CD4-positive, alpha-beta T cell treated with Interleukin-17A for 4 hours (primary cell): ENCODE measurements at regions not wholly inside any gene's neighbourhood (a gene's known extent, or its start where the extent isn't known, plus 50 kb on each side); places are given as distances from the start of the nearest gene placed in this dataset.

Experiments
- DNase-seq: peaks from one replicate; pipeline ENCODE4 v3.0.0-alpha.2; 2020; ENCODE audit warnings: mixed read lengths

GRCh38 chr6:1144842-1145767 is 166.8 kb upstream of the FOXQ1 start:
- no peak for DNase-seq

- no peak for DNase-seq
Measured at GRCh38 chr6:1143655-1144054, 168.2 kb upstream of the FOXQ1 start.

GRCh38 chr6:1139155-1139890 is 172.6 kb upstream of the FOXQ1 start:
- DNase-seq, result no peak

GRCh38 chr6:1137849-1138248 is 174.0 kb upstream of the FOXQ1 start:
- no peak for DNase-seq

GRCh38 chr6:1136827-1137226 is 175.1 kb upstream of the FOXQ1 start:
- no peak for DNase-seq

- DNase-seq, result no peak
Measured at GRCh38 chr6:1136415-1136774, 175.5 kb upstream of the FOXQ1 start.

GRCh38 chr6:1135726-1136414 is 176.0 kb upstream of the FOXQ1 start:
- DNase-seq, result no peak

GRCh38 chr6:1131285-1132079 is 180.4 kb upstream of the FOXQ1 start:
- DNase-seq, result no peak

- no peak for DNase-seq
Measured at GRCh38 chr6:1130709-1131108, 181.2 kb upstream of the FOXQ1 start.

GRCh38 chr6:1129131-1129530 is 182.8 kb upstream of the FOXQ1 start:
- no peak for DNase-seq

- no peak for DNase-seq
Measured at GRCh38 chr6:1127597-1128288, 184.2 kb upstream of the FOXQ1 start.

- DNase-seq, result no peak
Measured at GRCh38 chr6:1127129-1127528, 184.8 kb upstream of the FOXQ1 start.

- DNase-seq, result no peak
Measured at GRCh38 chr6:1126036-1126435, 185.9 kb upstream of the FOXQ1 start.

GRCh38 chr6:1125297-1125696 is 186.6 kb upstream of the FOXQ1 start:
- DNase-seq, result no peak

GRCh38 chr6:1124885-1125284 is 187.0 kb upstream of the FOXQ1 start:
- DNase-seq, result no peak

- no peak for DNase-seq
Measured at GRCh38 chr6:1123386-1124375, 188.2 kb upstream of the FOXQ1 start.

GRCh38 chr6:1122083-1122482 is 189.8 kb upstream of the FOXQ1 start:
- DNase-seq, result no peak

GRCh38 chr6:1118287-1118647 is 193.6 kb upstream of the FOXQ1 start:
- no peak for DNase-seq

- DNase-seq, result no peak
Measured at GRCh38 chr6:1117530-1118286, 194.2 kb upstream of the FOXQ1 start.

GRCh38 chr6:1116149-1116548 is 195.7 kb upstream of the FOXQ1 start:
- DNase-seq, result no peak
